RWPE2 (cell line): ENCODE measurements at regions not wholly inside any gene's neighbourhood (a gene's known extent, or its start where the extent isn't known, plus 50 kb on each side); places are given as distances from the start of the nearest gene placed in this dataset.

Source experiments
- ATAC-seq: fragments of 200-7000 bp; cut with Tn5 transposase; 3 replicates; pipeline ENCODE4 v1.9.1; 2021; ENCODE audit warnings: low read depth
- DNase-seq: peaks from one replicate; pipeline ENCODE4 v3.0.0-alpha.2; 2020; ENCODE audit warnings: low spot score
- H3K27ac ChIP-seq: fragments of 450-650 bp; 2 replicates; pipeline ENCODE4 v1.5.1; 2017; ENCODE audit warnings: mild to moderate bottlenecking; ENCODE audit not compliant: poor library complexity, severe bottlenecking
- H3K27me3 ChIP-seq: fragments of 250-450 bp; sonication (Bioruptor Pico); 2 replicates; pipeline ENCODE4 v1.5.1; 2021; ENCODE audit warnings: mild to moderate bottlenecking, moderate library complexity; ENCODE audit not compliant: insufficient read depth, poor library complexity, severe bottlenecking
- H3K36me3 ChIP-seq: fragments of 250-450 bp; sonication (Bioruptor Pico); 2 replicates; pipeline ENCODE4 v1.5.1; 2020; ENCODE audit warnings: low read depth, mild to moderate bottlenecking, moderate library complexity
- H3K4me1 ChIP-seq: fragments of 250-450 bp; sonication (Bioruptor Pico); 2 replicates; pipeline ENCODE4 v1.5.1; 2021; ENCODE audit warnings: mild to moderate bottlenecking, moderate library complexity; ENCODE audit not compliant: insufficient read depth, poor library complexity, severe bottlenecking
- H3K4me3 ChIP-seq: fragments of 250-450 bp; sonication (Bioruptor Pico); 2 replicates; pipeline ENCODE4 v1.5.1; 2021; ENCODE audit warnings: mild to moderate bottlenecking, moderate library complexity; ENCODE audit not compliant: severe bottlenecking
- H3K9me3 ChIP-seq: fragments of 250-450 bp; sonication (Bioruptor Pico); 2 replicates; pipeline ENCODE4 v1.5.1; 2021; ENCODE audit warnings: mild to moderate bottlenecking, moderate library complexity; ENCODE audit not compliant: severe bottlenecking
- CTCF ChIP-seq: fragments of 450-650 bp; IDR thresholded peaks from one replicate; pipeline ENCODE4 v1.5.1; 2017; ENCODE audit warnings: mild to moderate bottlenecking, moderate library complexity; ENCODE audit not compliant: poor library complexity, severe bottlenecking

GRCh38 chr3:167078070-167078622, 302.0 kb downstream of the ZBBX start:
- H3K9me3 ChIP-seq = no peaks in the 10 kb centered on the region
- no peak overlapping the region for H3K27ac ChIP-seq
- ATAC-seq (no peak), DNase-seq (no peak)
- H3K4me1 ChIP-seq = no peaks in the 10 kb centered on the region
- H3K36me3 ChIP-seq = no peaks in the 10 kb centered on the region
- TF ChIP-seq CTCF = no peak
- no peak overlapping the region for H3K4me3 ChIP-seq
- no peaks in the 10 kb centered on the region for H3K27me3 ChIP-seq

GRCh38 chr3:167067787-167068161, 312.3 kb downstream of the ZBBX start:
- no peak overlapping the region for H3K4me3 ChIP-seq
- no peaks in the 10 kb centered on the region for H3K36me3 ChIP-seq
- H3K27ac ChIP-seq = no peak overlapping the region
- H3K9me3 ChIP-seq = no peaks in the 10 kb centered on the region
- H3K27me3 ChIP-seq = no peaks in the 10 kb centered on the region
- ATAC-seq = no peak
- no peaks in the 10 kb centered on the region for H3K4me1 ChIP-seq
- TF ChIP-seq CTCF = no peak
- DNase-seq = no peak

GRCh38 chr3:167066977-167067786, 312.9 kb downstream of the ZBBX start:
- Histone ChIP-seq H3K9me3 (no peaks in the 10 kb centered on the region), H3K27me3 (no peaks in the 10 kb centered on the region), H3K4me1 (no peaks in the 10 kb centered on the region), H3K27ac (no peak overlapping the region), H3K36me3 (no peaks in the 10 kb centered on the region), H3K4me3 (no peak overlapping the region)
- DNase-seq (no peak), ATAC-seq (no peak)
- TF ChIP-seq CTCF = no peak

GRCh38 chr3:167057581-167057980, 322.5 kb downstream of the ZBBX start:
- Histone ChIP-seq H3K27ac (no peak overlapping the region), H3K4me3 (no peak overlapping the region), H3K36me3 (no peaks in the 10 kb centered on the region), H3K27me3 (no peaks in the 10 kb centered on the region), H3K9me3 (no peaks in the 10 kb centered on the region), H3K4me1 (no peaks in the 10 kb centered on the region)
- DNase-seq (no peak), ATAC-seq (no peak)
- TF ChIP-seq CTCF = no peak

GRCh38 chr3:167054926-167055325, 325.2 kb downstream of the ZBBX start:
- Histone ChIP-seq H3K27me3 (no peaks in the 10 kb centered on the region), H3K36me3 (no peaks in the 10 kb centered on the region), H3K4me1 (no peaks in the 10 kb centered on the region), H3K27ac (no peak overlapping the region), H3K4me3 (no peak overlapping the region), H3K9me3 (no peaks in the 10 kb centered on the region)
- DNase-seq (no peak), ATAC-seq (no peak)
- TF ChIP-seq CTCF = no peak
